ENCODE measurements at regions not wholly inside any gene's neighbourhood (a gene's known extent, or its start where the extent isn't known, plus 50 kb on each side); places are given as distances from the start of the nearest gene placed in this dataset.

- no peak for DNase-seq (ENCODE audit: low read depth in 1 of 2, low spot score in 1 of 2)
- TF ChIP-seq SPI1 (IDR thresholded peaks at IDR 0.05; ENCODE audit: borderline replicate concordance, low read depth) (no peak), GABPA (IDR thresholded peaks at IDR 0.05; ENCODE audit: low read depth) (no peak), REST (IDR thresholded peaks at IDR 0.05; ENCODE audit: insufficient replicate concordance, low read depth) (no peak), CTCF (IDR thresholded peaks at IDR 0.05; ENCODE audit: insufficient read depth, low read length) (no peak), POLR2AphosphoS5 (IDR thresholded peaks at IDR 0.05; ENCODE audit: low read depth) (no peak)
- Histone ChIP-seq H3K4me3 (replicated peaks; ENCODE audit: insufficient read depth, low read length) (no peak overlapping the region), H3K27me3 (ENCODE audit: insufficient read depth, poor library complexity, severe bottlenecking) (no peaks in the 10 kb centered on the region), H3K27ac (replicated peaks) (no peak overlapping the region)
Observed at GRCh38 chr4:174066611-174067205, 216.8 kb downstream of the FBXO8 start.

- Histone ChIP-seq H3K27me3 (ENCODE audit: insufficient read depth, poor library complexity, severe bottlenecking) (no peaks in the 10 kb centered on the region), H3K4me3 (replicated peaks; ENCODE audit: insufficient read depth, low read length) (no peak overlapping the region), H3K27ac (replicated peaks) (no peak overlapping the region)
- no peak for DNase-seq (ENCODE audit: low read depth in 1 of 2, low spot score in 1 of 2)
- TF ChIP-seq REST (IDR thresholded peaks at IDR 0.05; ENCODE audit: insufficient replicate concordance, low read depth) (no peak), SPI1 (IDR thresholded peaks at IDR 0.05; ENCODE audit: borderline replicate concordance, low read depth) (no peak)
Observed at GRCh38 chr4:174062831-174063230, 220.6 kb downstream of the FBXO8 start.

- no peaks in the 10 kb centered on the region for H3K27me3 ChIP-seq (ENCODE audit: insufficient read depth, poor library complexity, severe bottlenecking)
- DNase-seq (ENCODE audit: low read depth in 1 of 2, low spot score in 1 of 2), result no peak
- TF ChIP-seq POLR2AphosphoS5 (IDR thresholded peaks at IDR 0.05; ENCODE audit: low read depth) (no peak), REST (IDR thresholded peaks at IDR 0.05; ENCODE audit: insufficient replicate concordance, low read depth) (no peak), SPI1 (IDR thresholded peaks at IDR 0.05; ENCODE audit: borderline replicate concordance, low read depth) (no peak), CTCF (IDR thresholded peaks at IDR 0.05; ENCODE audit: insufficient read depth, low read length) (no peak), GABPA (IDR thresholded peaks at IDR 0.05; ENCODE audit: low read depth) (no peak)
- H3K27ac ChIP-seq (replicated peaks), result no peak overlapping the region
- no peak overlapping the region for H3K4me3 ChIP-seq (replicated peaks; ENCODE audit: insufficient read depth, low read length)
Observed at GRCh38 chr4:174061026-174061425, 222.4 kb downstream of the FBXO8 start.

All from HL-60 (cell line).